ENCODE measurements at regions not wholly inside any gene's neighbourhood (a gene's known extent, or its start where the extent isn't known, plus 50 kb on each side); places are given as distances from the start of the nearest gene placed in this dataset.
"Not testable (repeated sequence)": the region's sequence is repeated elsewhere in the genome, so short reads cannot be mapped to it uniquely, and the experiment has no call there.

GRCh38 chr10:120783867-120784266 is 67.3 kb upstream of the WDR11 start:
- TF ChIP-seq CTCF (IDR thresholded peaks at IDR 0.05; ENCODE audit: low read depth, low read length, missing control alignments): no peak
- H3K4me3 ChIP-seq (replicated peaks; ENCODE audit: low read depth, low read length): no peak overlapping the region
- DNase-seq (ENCODE audit: extremely low read depth, low read depth): no peak

GRCh38 chr10:120788771-120789170 is 62.4 kb upstream of the WDR11 start:
- H3K4me3 ChIP-seq (replicated peaks; ENCODE audit: low read depth, low read length): no peak overlapping the region
- no peak for DNase-seq (ENCODE audit: extremely low read depth, low read depth)
- TF ChIP-seq CTCF (IDR thresholded peaks at IDR 0.05; ENCODE audit: low read depth, low read length, missing control alignments): no peak

GRCh38 chr10:120789303-120790203 is 61.6 kb upstream of the WDR11 start:
- DNase-seq (ENCODE audit: extremely low read depth, low read depth): no peak
- no peak for TF ChIP-seq CTCF (IDR thresholded peaks at IDR 0.05; ENCODE audit: low read depth, low read length, missing control alignments)
- H3K4me3 ChIP-seq (replicated peaks; ENCODE audit: low read depth, low read length): no peak overlapping the region

GRCh38 chr10:120791316-120791715 is 59.8 kb upstream of the WDR11 start:
- no peak for DNase-seq (ENCODE audit: extremely low read depth, low read depth)
- no peak for TF ChIP-seq CTCF (IDR thresholded peaks at IDR 0.05; ENCODE audit: low read depth, low read length, missing control alignments)
- H3K4me3 ChIP-seq (replicated peaks; ENCODE audit: low read depth, low read length): no peak overlapping the region

GRCh38 chr10:120793088-120793487 is 58.1 kb upstream of the WDR11 start:
- no peak for TF ChIP-seq CTCF (IDR thresholded peaks at IDR 0.05; ENCODE audit: low read depth, low read length, missing control alignments)
- no peak for DNase-seq (ENCODE audit: extremely low read depth, low read depth)

GRCh38 chr10:120794390-120794789 is 56.8 kb upstream of the WDR11 start:
- no peak overlapping the region for H3K4me3 ChIP-seq (replicated peaks; ENCODE audit: low read depth, low read length)
- no peak for TF ChIP-seq CTCF (IDR thresholded peaks at IDR 0.05; ENCODE audit: low read depth, low read length, missing control alignments)
- DNase-seq (ENCODE audit: extremely low read depth, low read depth): no peak

More at GRCh38 chr10:120793088-120793487, 58.1 kb upstream of the WDR11 start:
- H3K4me3 ChIP-seq (replicated peaks; ENCODE audit: low read depth, low read length): no peak overlapping the region

GRCh38 chr10:120798276-120798675 is 52.9 kb upstream of the WDR11 start:
- not testable (repeated sequence) for DNase-seq (ENCODE audit: extremely low read depth, low read depth); H3K4me3 ChIP-seq (replicated peaks; ENCODE audit: low read depth, low read length)

Data from HFF-Myc (cell line).